Right kidney (tissue), 1 donor: ENCODE measurements at regions not wholly inside any gene's neighbourhood (a gene's known extent, or its start where the extent isn't known, plus 50 kb on each side); places are given as distances from the start of the nearest gene placed in this dataset.
"Not testable (repeated sequence)": the region's sequence is repeated elsewhere in the genome, so short reads cannot be mapped to it uniquely, and the experiment has no call there.

Experiments used
- DNase-seq: peaks from one replicate; pipeline ENCODE4 v3.0.0-alpha.2; 2016

GRCh38 chr3:103810167-103810566, 1375.4 kb downstream of the ZPLD1 start:
- DNase-seq = no peak

- DNase-seq = no peak
Measured at GRCh38 chr3:103813955-103814354, 1379.1 kb downstream of the ZPLD1 start.

GRCh38 chr3:103818398-103818797, 1383.6 kb downstream of the ZPLD1 start:
- DNase-seq = no peak

GRCh38 chr3:103818800-103819199, 1384.0 kb downstream of the ZPLD1 start:
- DNase-seq = no peak

- DNase-seq = no peak
Measured at GRCh38 chr3:103825586-103825985, 1390.8 kb downstream of the ZPLD1 start.

- no peak for DNase-seq
Measured at GRCh38 chr3:103829723-103830326, 1395.0 kb downstream of the ZPLD1 start.

GRCh38 chr3:103847081-103848062, 1412.6 kb downstream of the ZPLD1 start:
- DNase-seq = no peak

- DNase-seq = no peak
Measured at GRCh38 chr3:103851793-103852192, 1417.0 kb downstream of the ZPLD1 start.

GRCh38 chr3:103862415-103862814, 1427.6 kb downstream of the ZPLD1 start:
- no peak for DNase-seq

- DNase-seq = no peak
Measured at GRCh38 chr3:103863381-103863780, 1428.6 kb downstream of the ZPLD1 start.

- no peak for DNase-seq
Measured at GRCh38 chr3:103866113-103866512, 1431.3 kb downstream of the ZPLD1 start.

GRCh38 chr3:103873021-103873420, 1438.2 kb downstream of the ZPLD1 start:
- DNase-seq = no peak

GRCh38 chr3:103873897-103874545, 1439.2 kb downstream of the ZPLD1 start:
- DNase-seq = no peak

- DNase-seq = not testable (repeated sequence)
Measured at GRCh38 chr3:103881809-103882208, 1447.0 kb downstream of the ZPLD1 start.

GRCh38 chr3:103889675-103890074, 1454.9 kb downstream of the ZPLD1 start:
- no peak for DNase-seq

GRCh38 chr3:103894162-103894822, 1459.5 kb downstream of the ZPLD1 start:
- no peak for DNase-seq

- no peak for DNase-seq
Measured at GRCh38 chr3:103899328-103899727, 1464.5 kb downstream of the ZPLD1 start.

- DNase-seq = no peak
Measured at GRCh38 chr3:103904991-103905390, 1461.7 kb upstream of the ALCAM start.

- DNase-seq = no peak
Measured at GRCh38 chr3:103906304-103906703, 1460.4 kb upstream of the ALCAM start.

GRCh38 chr3:103906808-103907207, 1459.9 kb upstream of the ALCAM start:
- DNase-seq = no peak

GRCh38 chr3:103907567-103907966, 1459.1 kb upstream of the ALCAM start:
- DNase-seq = no peak

- DNase-seq = no peak
Measured at GRCh38 chr3:103909395-103909794, 1457.3 kb upstream of the ALCAM start.

GRCh38 chr3:103918336-103918735, 1448.4 kb upstream of the ALCAM start:
- DNase-seq = no peak
